GM19324 (cell line): ENCODE measurements at regions not wholly inside any gene's neighbourhood (a gene's known extent, or its start where the extent isn't known, plus 50 kb on each side); places are given as distances from the start of the nearest gene placed in this dataset.

Experiments used
- ATAC-seq: cut with Tn5 transposase; IDR thresholded peaks from one replicate; pipeline ENCODE4 v1.9.1; 2021; ENCODE audit warnings: mild to moderate bottlenecking, moderate library complexity; ENCODE audit not compliant: unreplicated experiment, low FRiP score

DNA sequence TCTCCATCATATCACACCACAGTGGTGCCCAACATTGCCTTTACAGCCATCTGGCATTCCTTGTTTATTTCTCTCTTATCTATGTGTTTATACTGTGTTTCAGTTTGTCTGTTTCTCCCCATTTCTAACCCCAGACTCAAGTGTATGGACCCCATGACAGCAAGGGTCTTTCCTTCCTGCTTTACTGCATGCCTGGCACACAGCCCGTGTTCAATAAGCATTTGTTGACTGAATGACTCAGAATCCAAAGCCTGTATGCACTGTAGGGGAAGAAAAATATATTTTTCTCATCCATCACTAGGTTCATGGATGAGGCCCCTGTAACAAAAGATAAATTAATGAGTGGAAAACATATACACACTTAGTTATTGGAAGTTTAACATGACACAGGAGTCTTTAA, 190.8 kb upstream of the SEMA6A start:
- no peak for ATAC-seq

DNA sequence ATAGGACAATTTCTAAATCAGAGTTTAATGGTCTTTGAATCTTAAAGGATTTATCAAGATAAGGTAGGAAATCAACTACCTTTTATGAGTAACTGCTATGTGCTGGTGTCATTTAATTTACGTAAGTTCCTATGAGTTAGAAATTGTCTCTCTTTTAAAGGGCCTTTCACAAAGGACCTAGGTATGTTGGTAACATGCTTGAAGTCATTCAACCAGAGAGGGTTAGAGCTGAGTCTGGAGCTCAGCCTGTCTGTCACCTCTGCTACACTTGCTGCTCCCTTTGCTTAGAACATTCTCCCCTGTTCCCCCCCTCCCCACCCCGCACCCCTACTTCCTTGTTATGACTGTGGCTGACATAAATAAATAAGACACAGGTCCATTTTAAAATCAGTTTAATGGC, 190.3 kb upstream of the SEMA6A start:
- no peak for ATAC-seq

- peak; percentile 86 for ATAC-seq
These were observed 189.6 kb upstream of the SEMA6A start for GRCh38 chr5:116763987-116764866.

DNA sequence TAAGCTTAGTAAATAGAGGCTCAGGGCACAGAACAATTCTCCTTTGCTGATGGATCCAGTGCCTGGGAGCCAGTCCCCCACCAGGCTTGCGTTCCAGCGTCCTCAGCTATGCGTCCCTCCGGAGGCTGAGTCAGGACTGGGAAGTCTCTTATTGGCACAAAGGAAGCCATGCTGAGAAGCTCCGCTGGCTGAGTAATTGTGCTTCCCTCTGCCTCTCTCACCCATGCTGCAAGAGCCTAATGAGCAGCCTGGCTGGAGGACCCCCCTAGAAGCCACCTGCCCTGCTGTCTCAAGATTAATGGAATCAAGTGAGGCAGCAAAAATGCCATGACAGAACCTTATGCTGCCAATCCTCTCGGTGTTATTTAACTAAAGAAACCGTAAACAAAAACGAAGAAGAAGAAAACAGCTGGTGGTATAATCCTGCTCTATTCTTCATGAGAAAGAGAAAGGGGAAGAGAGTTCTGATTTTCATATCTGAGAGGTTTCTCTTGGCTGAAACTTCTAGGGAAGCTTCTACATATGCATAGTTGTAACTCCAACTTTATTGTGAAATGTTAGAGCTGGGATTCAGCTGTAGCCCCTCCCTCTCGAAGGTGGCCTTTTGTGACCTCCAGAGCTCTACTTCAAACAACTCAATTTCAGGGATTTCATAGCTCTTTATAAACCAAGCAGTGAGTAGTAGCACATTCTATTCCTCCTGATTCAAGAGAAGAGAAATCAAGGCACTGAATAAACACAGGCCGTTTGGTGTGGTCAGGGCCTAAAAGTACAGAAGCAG, 185.4 kb upstream of the SEMA6A start:
- ATAC-seq = no peak

DNA sequence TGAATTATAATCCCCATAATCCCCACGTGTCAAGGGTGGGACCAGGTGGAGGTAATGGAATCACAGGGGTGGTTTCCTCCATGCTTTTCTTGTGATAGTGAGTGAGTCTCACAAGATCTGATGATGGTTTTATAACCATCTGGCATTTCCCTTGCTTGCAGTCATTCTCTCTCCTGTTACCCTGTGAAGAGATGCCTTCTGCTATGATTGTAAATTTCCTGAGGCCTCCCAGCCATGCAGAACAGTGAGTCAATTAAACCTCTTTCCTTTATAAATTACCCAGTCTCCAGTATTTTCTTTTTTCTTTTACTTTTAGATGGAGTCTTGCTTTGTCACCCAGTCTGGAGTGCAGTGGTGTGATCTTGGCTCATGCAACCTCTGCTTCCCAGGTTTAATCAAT, 182.7 kb upstream of the SEMA6A start:
- ATAC-seq = no peak

GRCh38 chr5:116756531-116756930, 181.9 kb upstream of the SEMA6A start:
- no peak for ATAC-seq

DNA sequence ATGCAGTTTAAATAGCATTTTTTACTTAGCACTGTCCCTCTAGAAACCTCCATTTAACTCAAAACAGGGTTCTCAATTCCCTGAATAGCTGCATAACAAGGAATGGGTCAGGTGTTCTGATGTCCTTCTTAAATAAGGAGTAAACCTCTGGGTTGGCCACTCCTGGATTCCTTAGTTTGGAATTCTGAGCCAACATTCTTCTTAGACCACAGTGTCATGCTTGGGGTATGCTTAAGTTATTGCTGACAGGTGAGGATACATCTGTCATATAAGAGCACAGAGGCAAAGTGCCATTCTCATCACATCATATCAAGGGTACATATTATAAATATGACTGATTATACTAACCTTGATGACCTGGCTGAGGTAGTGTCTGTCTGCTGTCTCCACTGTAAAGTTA, 179.9 kb upstream of the SEMA6A start:
- no peak for ATAC-seq

DNA sequence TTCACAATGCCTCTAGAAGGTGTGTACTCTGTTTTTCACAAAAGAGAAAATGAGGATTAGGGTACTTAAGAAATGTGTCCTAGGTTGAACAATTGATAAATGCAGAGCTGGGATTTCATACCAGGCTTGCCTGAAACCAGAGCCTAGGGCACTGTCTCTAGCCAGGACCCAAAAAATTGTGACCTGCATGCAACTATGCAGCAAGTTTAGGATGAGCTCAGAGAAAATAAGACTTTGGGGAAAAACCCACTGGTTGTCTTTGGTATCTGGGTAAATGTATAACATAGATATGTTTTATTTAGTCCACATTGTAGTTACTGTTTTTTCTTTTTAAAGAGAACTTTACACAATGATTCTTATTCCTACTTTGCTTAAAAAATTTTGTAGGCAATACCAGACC, 177.1 kb upstream of the SEMA6A start:
- no peak for ATAC-seq

- no peak for ATAC-seq
These were observed 176.3 kb upstream of the SEMA6A start for GRCh38 chr5:116750631-116751580.

GRCh38 chr5:116747881-116748280, 173.3 kb upstream of the SEMA6A start:
- no peak for ATAC-seq

DNA sequence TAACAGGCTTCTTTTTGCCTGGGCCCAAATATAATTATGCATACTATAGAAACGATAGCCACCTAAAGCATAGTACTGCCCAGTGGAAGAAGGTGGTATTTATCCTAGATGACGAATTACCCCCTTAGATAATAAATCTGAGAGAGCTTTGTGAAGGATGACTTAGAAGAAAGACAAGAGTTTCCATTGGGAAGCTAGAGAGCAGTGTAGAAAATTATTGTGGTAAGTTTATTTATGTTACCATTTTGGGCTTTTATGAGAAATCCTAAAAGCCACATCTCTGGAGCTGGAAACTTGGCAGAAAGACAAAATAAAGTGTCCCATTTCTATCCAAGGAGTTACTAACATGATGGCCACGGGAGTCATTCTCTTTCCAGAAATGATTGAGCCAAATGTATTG, 172.0 kb upstream of the SEMA6A start:
- no peak for ATAC-seq

DNA sequence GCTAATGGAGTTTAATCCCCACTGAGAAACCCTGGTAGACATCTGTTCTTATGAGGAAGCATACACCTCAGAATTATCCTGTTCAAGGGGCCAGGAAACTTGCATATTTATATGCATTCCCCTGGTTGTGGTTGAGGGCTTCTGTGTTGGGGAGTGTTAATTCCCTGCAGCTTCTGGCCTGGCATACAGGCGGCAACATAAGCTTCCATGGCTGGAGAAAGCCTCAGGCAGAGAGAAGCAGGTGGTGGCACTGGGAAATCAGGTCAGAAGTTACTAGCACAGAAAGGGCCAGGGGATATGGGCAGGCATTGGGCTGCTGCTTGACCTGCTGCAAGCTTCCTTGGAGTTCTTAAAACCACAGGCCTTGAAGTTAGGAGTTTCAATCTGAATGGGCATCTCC, 166.1 kb upstream of the SEMA6A start:
- no peak for ATAC-seq

DNA sequence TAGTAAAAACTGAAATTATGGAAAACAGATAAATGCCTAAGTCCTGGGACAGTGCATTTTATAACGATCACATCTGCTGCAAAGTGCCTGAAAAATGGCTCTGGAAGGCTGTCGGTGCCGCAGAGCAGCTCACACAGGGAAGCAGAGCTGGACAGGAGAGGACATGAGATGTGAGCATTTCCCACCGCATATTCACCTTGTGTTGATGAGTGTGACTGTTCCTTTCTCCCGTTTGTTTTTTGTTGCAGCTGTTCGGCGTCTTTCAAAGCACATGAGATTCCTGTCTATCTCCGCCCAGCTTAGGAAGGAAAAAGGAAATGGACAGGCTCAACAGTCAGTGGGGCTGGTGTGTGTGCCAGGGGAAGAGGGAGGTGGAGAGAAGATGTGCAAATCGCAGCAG, 164.9 kb upstream of the SEMA6A start:
- ATAC-seq = no peak

- ATAC-seq = no peak
These were observed 164.1 kb upstream of the SEMA6A start for GRCh38 chr5:116738615-116739261.

DNA sequence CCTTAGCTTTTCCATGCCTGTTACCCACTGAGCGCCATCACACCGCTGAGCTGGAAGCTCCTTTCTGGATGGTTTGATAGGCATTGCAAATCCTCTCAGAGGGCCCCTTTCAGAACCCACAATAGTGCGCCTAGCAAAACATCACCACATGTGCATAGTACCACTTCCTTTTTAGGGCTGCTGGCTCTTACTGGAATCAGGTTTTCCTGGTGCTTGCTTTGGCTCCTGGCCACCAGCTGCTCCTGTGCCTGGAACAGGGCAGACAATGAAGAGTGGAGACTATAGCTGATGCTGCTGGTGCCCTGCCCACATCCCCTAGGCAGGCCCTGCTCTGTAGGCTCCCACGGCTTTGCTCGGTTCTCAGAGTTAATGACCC, 163.6 kb upstream of the SEMA6A start:
- no peak for ATAC-seq

DNA sequence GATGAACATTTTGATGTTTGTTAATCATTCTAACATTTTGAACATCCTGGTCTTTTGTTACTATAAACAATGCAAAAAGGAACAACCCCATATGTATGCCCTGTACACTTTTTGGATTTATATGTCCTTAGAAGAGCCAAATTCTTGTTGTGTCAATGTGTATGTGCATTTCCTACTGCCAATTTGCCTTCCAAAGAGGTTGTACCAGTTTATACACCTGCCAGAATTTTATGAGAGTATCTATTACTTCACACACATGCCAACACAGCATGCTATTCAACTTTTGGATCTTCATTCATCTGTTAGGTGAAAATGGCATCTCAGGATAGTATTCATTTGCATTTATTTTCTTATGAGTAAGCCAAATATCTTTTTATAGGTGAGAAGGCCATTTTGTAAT, 162.0 kb upstream of the SEMA6A start:
- ATAC-seq = no peak

GRCh38 chr5:116733991-116734975, 159.7 kb upstream of the SEMA6A start:
- ATAC-seq = no peak

DNA sequence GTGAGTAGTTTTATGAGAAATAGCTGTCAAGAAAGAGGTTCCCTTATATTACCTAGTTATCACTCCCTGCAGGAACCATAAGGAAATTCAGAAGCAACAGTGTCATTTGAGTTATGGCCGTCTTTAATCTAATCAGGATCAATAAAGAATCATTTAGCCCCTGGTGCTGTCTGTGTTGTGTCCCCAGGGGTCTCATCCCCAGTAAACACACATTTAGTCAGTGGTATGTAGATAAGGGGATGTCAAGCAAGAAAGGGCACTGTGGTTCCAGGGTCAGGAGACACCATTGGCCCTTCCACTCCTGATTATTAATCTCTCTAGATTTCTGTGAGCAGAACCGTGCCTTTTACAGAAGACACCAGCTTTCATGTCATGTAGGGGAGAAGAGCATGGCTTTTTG, 158.0 kb upstream of the SEMA6A start:
- no peak for ATAC-seq

- ATAC-seq = no peak
These were observed 156.8 kb upstream of the SEMA6A start for GRCh38 chr5:116731432-116731831.
